Vagina (tissue), 2 donors: ENCODE measurements at regions not wholly inside any gene's neighbourhood (a gene's known extent, or its start where the extent isn't known, plus 50 kb on each side); places are given as distances from the start of the nearest gene placed in this dataset.

Experiments
- CTCF ChIP-seq, 3 experiments: fragments of 450-650 bp in 2 of 3; fragments of 200-600 bp in 1 of 3; sonication (generic) in 1 of 3; IDR thresholded peaks; one replicate each; pipeline ENCODE4 v1.5.1; 2017 to 2019; ENCODE audit warnings: antibody characterized with exemption in 3 of 3, mild to moderate bottlenecking in 2 of 3, moderate library complexity in 2 of 3
- POLR2A ChIP-seq, 2 donors: fragments of 450-650 bp; IDR thresholded peaks; one replicate each; pipeline ENCODE4 v1.6.1; 2017; ENCODE audit warnings: antibody characterized with exemption in 2 of 2, mild to moderate bottlenecking in 2 of 2, moderate library complexity in 2 of 2
- POLR2AphosphoS5 ChIP-seq, 2 donors: sonication (generic); formaldehyde crosslinking; IDR thresholded peaks; one replicate each; pipeline ENCODE4 v1.9.0; 2017; ENCODE audit warnings: antibody characterized with exemption in 2 of 2, mild to moderate bottlenecking in 2 of 2, low read depth in 1 of 2; ENCODE audit not compliant: insufficient read depth in 1 of 2

- TF ChIP-seq POLR2A (IDR thresholded peaks at IDR 0.05) (no peak), CTCF (IDR thresholded peaks at IDR 0.05) (no peak), POLR2AphosphoS5 (IDR thresholded peaks at IDR 0.05; ENCODE audit: insufficient read depth in 1 of 2, low read depth in 1 of 2) (no peak)
Observed at GRCh38 chr1:29932626-29933025, 696.3 kb downstream of the PTPRU start.
